Neural crest cell (in vitro differentiated cells): ENCODE measurements at regions not wholly inside any gene's neighbourhood (a gene's known extent, or its start where the extent isn't known, plus 50 kb on each side); places are given as distances from the start of the nearest gene placed in this dataset.

Experiments used
- DNase-seq: peaks from one replicate; pipeline ENCODE4 v3.0.0; 2021; ENCODE audit warnings: low read depth, mixed read lengths, low spot score
- H3K27ac Mint-ChIP-seq: one replicate; pipeline ENCODE4 v1.8.0; 2021; ENCODE audit warnings: mild to moderate bottlenecking, mixed read lengths; ENCODE audit not compliant: unreplicated experiment
- H3K27me3 Mint-ChIP-seq: 2 replicates; pipeline ENCODE4 v1.8.0; 2021; ENCODE audit warnings: low read depth, mild to moderate bottlenecking, mixed read lengths
- H3K36me3 Mint-ChIP-seq: 2 replicates; pipeline ENCODE4 v1.8.0; 2021; ENCODE audit warnings: low read depth, mild to moderate bottlenecking, mixed read lengths
- H3K4me1 Mint-ChIP-seq: 2 replicates; pipeline ENCODE4 v1.8.0; 2021; ENCODE audit warnings: mixed read lengths
- H3K4me3 Mint-ChIP-seq: one replicate; pipeline ENCODE4 v1.8.0; 2021; ENCODE audit warnings: mild to moderate bottlenecking, mixed read lengths
- H3K9me3 Mint-ChIP-seq: 2 replicates; pipeline ENCODE4 v1.8.0; 2021; ENCODE audit warnings: mixed read lengths
- TF ChIP-seq, protein P1 (sequence below): fragments of 200-600 bp; sonication (generic); conservative IDR thresholded peaks from 2 replicates; pipeline ENCODE4 v1.5.0; 2021; ENCODE audit warnings: antibody characterized with exemption, mild to moderate bottlenecking

GRCh38 chrX:23202326-23202725 lies 132.3 kb upstream of the PTCHD1 start:
- TF ChIP-seq, protein P1, sequence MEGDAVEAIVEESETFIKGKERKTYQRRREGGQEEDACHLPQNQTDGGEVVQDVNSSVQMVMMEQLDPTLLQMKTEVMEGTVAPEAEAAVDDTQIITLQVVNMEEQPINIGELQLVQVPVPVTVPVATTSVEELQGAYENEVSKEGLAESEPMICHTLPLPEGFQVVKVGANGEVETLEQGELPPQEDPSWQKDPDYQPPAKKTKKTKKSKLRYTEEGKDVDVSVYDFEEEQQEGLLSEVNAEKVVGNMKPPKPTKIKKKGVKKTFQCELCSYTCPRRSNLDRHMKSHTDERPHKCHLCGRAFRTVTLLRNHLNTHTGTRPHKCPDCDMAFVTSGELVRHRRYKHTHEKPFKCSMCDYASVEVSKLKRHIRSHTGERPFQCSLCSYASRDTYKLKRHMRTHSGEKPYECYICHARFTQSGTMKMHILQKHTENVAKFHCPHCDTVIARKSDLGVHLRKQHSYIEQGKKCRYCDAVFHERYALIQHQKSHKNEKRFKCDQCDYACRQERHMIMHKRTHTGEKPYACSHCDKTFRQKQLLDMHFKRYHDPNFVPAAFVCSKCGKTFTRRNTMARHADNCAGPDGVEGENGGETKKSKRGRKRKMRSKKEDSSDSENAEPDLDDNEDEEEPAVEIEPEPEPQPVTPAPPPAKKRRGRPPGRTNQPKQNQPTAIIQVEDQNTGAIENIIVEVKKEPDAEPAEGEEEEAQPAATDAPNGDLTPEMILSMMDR, result no peak
- no peak overlapping the region for H3K4me3 Mint-ChIP-seq
- H3K4me1 Mint-ChIP-seq, result no peaks in the 10 kb centered on the region
- H3K27ac Mint-ChIP-seq, result no peak overlapping the region
- H3K27me3 Mint-ChIP-seq, result no peaks in the 10 kb centered on the region
- H3K9me3 Mint-ChIP-seq, result peaks cover 2% of the 10 kb centered on the region
- DNase-seq, result no peak
- no peaks in the 10 kb centered on the region for H3K36me3 Mint-ChIP-seq

DNA sequence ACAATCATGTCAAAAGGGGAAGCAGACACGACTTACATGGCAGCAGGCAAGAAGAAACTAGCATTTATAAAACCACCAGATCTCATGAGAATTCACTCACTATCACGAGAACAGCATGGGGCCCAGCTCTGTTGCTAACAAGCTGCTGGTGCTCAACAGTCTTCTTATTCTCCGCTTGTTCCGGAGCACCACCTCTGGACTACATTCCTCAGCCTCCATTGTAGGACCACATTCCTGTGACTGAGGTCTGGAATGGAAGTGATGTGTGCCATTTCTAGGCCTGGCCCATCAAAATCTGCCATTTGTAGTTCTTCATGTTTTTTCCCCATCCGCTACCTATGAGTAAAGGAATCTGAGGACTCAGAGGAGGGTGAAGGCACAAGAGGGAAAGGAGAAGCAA lies 111.5 kb upstream of the PTCHD1 start:
- TF ChIP-seq, protein P1, result no peak
- H3K27me3 Mint-ChIP-seq, result no peaks in the 10 kb centered on the region
- H3K9me3 Mint-ChIP-seq, result no peaks in the 10 kb centered on the region
- H3K4me1 Mint-ChIP-seq, result peaks cover 4% of the 10 kb centered on the region
- no peak overlapping the region for H3K27ac Mint-ChIP-seq
- H3K4me3 Mint-ChIP-seq, result no peak overlapping the region
- H3K36me3 Mint-ChIP-seq, result no peaks in the 10 kb centered on the region
- DNase-seq, result no peak

DNA sequence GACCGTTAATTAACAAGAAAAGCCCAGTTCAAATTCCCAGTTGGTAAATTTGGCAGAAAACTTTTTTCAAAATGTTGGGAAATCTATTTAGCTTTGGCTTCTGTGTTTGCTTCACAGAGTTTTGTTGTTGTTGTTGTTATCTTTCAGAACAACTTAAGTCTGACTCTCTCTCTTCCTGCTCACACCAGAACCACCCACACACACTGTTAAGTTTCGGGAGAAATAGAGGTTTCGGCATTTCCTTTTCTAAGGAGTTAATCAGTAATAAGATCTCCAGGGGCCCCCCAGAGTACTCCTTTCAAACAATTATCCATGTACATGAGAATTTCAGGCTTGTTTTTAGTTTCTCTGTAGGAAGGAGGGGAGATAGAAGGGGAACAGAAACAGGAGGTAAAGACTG lies 106.2 kb upstream of the PTCHD1 start:
- no peaks in the 10 kb centered on the region for H3K36me3 Mint-ChIP-seq
- H3K27ac Mint-ChIP-seq, result no peak overlapping the region
- peaks cover 14% of the 10 kb centered on the region for H3K4me1 Mint-ChIP-seq
- no peak for DNase-seq
- H3K27me3 Mint-ChIP-seq, result no peaks in the 10 kb centered on the region
- no peak overlapping the region for H3K4me3 Mint-ChIP-seq
- no peaks in the 10 kb centered on the region for H3K9me3 Mint-ChIP-seq
- TF ChIP-seq, protein P1, result no peak

GRCh38 chrX:23228950-23229448 lies 105.7 kb upstream of the PTCHD1 start:
- Mint-ChIP-seq H3K27me3 (no peaks in the 10 kb centered on the region), H3K36me3 (no peaks in the 10 kb centered on the region), H3K4me1 (peaks cover 14% of the 10 kb centered on the region), H3K27ac (no peak overlapping the region), H3K9me3 (no peaks in the 10 kb centered on the region), H3K4me3 (no peak overlapping the region)
- no peak for DNase-seq
- TF ChIP-seq, protein P1, result no peak

GRCh38 chrX:23235051-23235450 lies 99.6 kb upstream of the PTCHD1 start:
- H3K27ac Mint-ChIP-seq, result no peak overlapping the region
- peaks cover 5% of the 10 kb centered on the region for H3K4me1 Mint-ChIP-seq
- H3K27me3 Mint-ChIP-seq, result no peaks in the 10 kb centered on the region
- H3K9me3 Mint-ChIP-seq, result peaks cover 3% of the 10 kb centered on the region
- TF ChIP-seq, protein P1, result no peak
- peaks cover 3% of the 10 kb centered on the region for H3K36me3 Mint-ChIP-seq
- H3K4me3 Mint-ChIP-seq, result no peak overlapping the region
- DNase-seq, result no peak

GRCh38 chrX:23246001-23246400 lies 88.6 kb upstream of the PTCHD1 start:
- TF ChIP-seq, protein P1, result no peak
- Mint-ChIP-seq H3K36me3 (no peaks in the 10 kb centered on the region), H3K9me3 (no peaks in the 10 kb centered on the region), H3K27me3 (no peaks in the 10 kb centered on the region), H3K27ac (no peak overlapping the region), H3K4me1 (no peaks in the 10 kb centered on the region), H3K4me3 (no peak overlapping the region)
- no peak for DNase-seq
